ENCODE measurements at regions not wholly inside any gene's neighbourhood (a gene's known extent, or its start where the extent isn't known, plus 50 kb on each side); places are given as distances from the start of the nearest gene placed in this dataset.

- Histone ChIP-seq H3K27ac (no peak overlapping the region), H3K4me3 (no peak overlapping the region), H3K4me2 (no peak overlapping the region), H3K9me3 (no peaks in the 10 kb centered on the region), H3K4me1 (no peaks in the 10 kb centered on the region)
- FAIRE-seq (no peak), DNase-seq (ENCODE audit: low read depth in 1 of 2, low spot score in 1 of 2) (no peak), ATAC-seq (no peak)
- ChIA-PET POLR2A (no interaction called here), CTCF (no interaction called here)
- 20% methylated on average over 3 of the region's 3 CpGs for WGBS (ENCODE audit: missing lambda C conversion rate)
- TF ChIP-seq FOSB (CRISPR knock-in tag; IDR thresholded peaks at IDR 0.05) (no peak), BHLHE40 (IDR thresholded peaks at IDR 0.05; ENCODE audit: low read depth, low read length) (no peak), RAD21 (conservative IDR thresholded peaks at IDR 0.05 in 1 of 2, IDR thresholded peaks at IDR 0.05 in 1 of 2) (no peak), NPAS2 (CRISPR knock-in tag; IDR thresholded peaks at IDR 0.05; ENCODE audit: borderline replicate concordance) (no peak), TFCP2L1 (CRISPR knock-in tag; IDR thresholded peaks at IDR 0.05) (no peak), CTCF (IDR thresholded peaks at IDR 0.05) (no peak), RCOR1 (IDR thresholded peaks at IDR 0.05; ENCODE audit: low read depth, low read length) (no peak), FOSL2 (IDR thresholded peaks at IDR 0.05) (no peak), FOSL2 (CRISPR knock-in tag; IDR thresholded peaks at IDR 0.05) (no peak), ELK1 (IDR thresholded peaks at IDR 0.05; ENCODE audit: low read depth, low read length) (no peak), FOXS1 (CRISPR knock-in tag; IDR thresholded peaks at IDR 0.05) (no peak), EP300 (IDR thresholded peaks at IDR 0.05) (no peak), ZSCAN20 (CRISPR knock-in tag; IDR thresholded peaks at IDR 0.05) (no peak), CEBPB (IDR thresholded peaks at IDR 0.05) (no peak), HEYL (CRISPR knock-in tag; IDR thresholded peaks at IDR 0.05) (no peak)
These were observed 226.4 kb upstream of the CXCR4 start for GRCh38 chr2:136344339-136344738.

GRCh38 chr2:136342138-136342537 lies 224.2 kb upstream of the CXCR4 start:
- Histone ChIP-seq H3K4me2 (no peak overlapping the region), H3K9me3 (no peaks in the 10 kb centered on the region), H3K4me1 (no peaks in the 10 kb centered on the region), H3K4me3 (no peak overlapping the region), H3K27ac (no peak overlapping the region)
- ChIA-PET POLR2A (no interaction called here), CTCF (interaction anchor here (0.6 kb wide), 2 partner anchors 259 to 1172 kb away, joined by 4 to 5 read pairs; no protein-coding TSS in a partner anchor)
- TF ChIP-seq PHF8 (IDR thresholded peaks at IDR 0.05; ENCODE audit: borderline replicate concordance, low read depth) (no peak), ELK1 (IDR thresholded peaks at IDR 0.05; ENCODE audit: low read depth, low read length) (no peak), FOSB (CRISPR knock-in tag; IDR thresholded peaks at IDR 0.05) (no peak), SREBF2 (IDR thresholded peaks at IDR 0.05) (no peak), EP300 (IDR thresholded peaks at IDR 0.05) (no peak), CHD2 (IDR thresholded peaks at IDR 0.05; ENCODE audit: low read length, partially characterized antibody) (no peak), NPAS2 (CRISPR knock-in tag; IDR thresholded peaks at IDR 0.05; ENCODE audit: borderline replicate concordance) (no peak), HOXA7 (CRISPR knock-in tag; IDR thresholded peaks at IDR 0.05) (no peak), POLR2AphosphoS2 (conservative IDR thresholded peaks at IDR 0.05; ENCODE audit: low read length) (no peak)
- FAIRE-seq, result no peak
- ATAC-seq, result no peak
- no peak for DNase-seq (ENCODE audit: low read depth in 1 of 2, low spot score in 1 of 2)
- 68% methylated on average over 5 of the region's 5 CpGs for WGBS (ENCODE audit: missing lambda C conversion rate)

- no peak overlapping the region for H3K4me3 ChIP-seq
- no peak overlapping the region for H3K27ac ChIP-seq
- ATAC-seq (no peak), DNase-seq (ENCODE audit: low read depth in 1 of 2, low spot score in 1 of 2) (no peak), FAIRE-seq (no peak)
- no peak overlapping the region for H3K4me2 ChIP-seq
- CTCF ChIA-PET, result no interaction called here
- H3K4me1 ChIP-seq, result no peaks in the 10 kb centered on the region
- no peaks in the 10 kb centered on the region for H3K9me3 ChIP-seq
- 0% methylated on average over 1 of the region's 1 CpG for WGBS (ENCODE audit: missing lambda C conversion rate)
- POLR2A ChIA-PET, result no interaction called here
- TF ChIP-seq CBX2 (IDR thresholded peaks at IDR 0.05; ENCODE audit: borderline replicate concordance, low read depth), result no peak
- no peak for TF ChIP-seq REST (IDR thresholded peaks at IDR 0.05)
- no peak for TF ChIP-seq GATA3 (IDR thresholded peaks at IDR 0.05; ENCODE audit: borderline replicate concordance)
- TF ChIP-seq PBX3 (IDR thresholded peaks at IDR 0.05), result no peak
- no peak for TF ChIP-seq SREBF2 (IDR thresholded peaks at IDR 0.05)
- TF ChIP-seq E2F6 (IDR thresholded peaks at IDR 0.05; ENCODE audit: borderline replicate concordance, low read depth), result no peak
- TF ChIP-seq ESRRA (IDR thresholded peaks at IDR 0.05; ENCODE audit: borderline replicate concordance, low read length), result no peak
These were observed 217.0 kb upstream of the CXCR4 start for GRCh38 chr2:136334967-136335366.

Data from A549 (cell line).